ENCODE measurements at regions not wholly inside any gene's neighbourhood (a gene's known extent, or its start where the extent isn't known, plus 50 kb on each side); places are given as distances from the start of the nearest gene placed in this dataset.

GRCh38 chr1:104488296-104489015, 738.8 kb downstream of the AMY1C start:
- H3K9me2 ChIP-seq (ENCODE audit: insufficient read depth): 0 out of 2 replicates have a peak, but pooled peaks cover 8% of the 10 kb centered on the region
- no peaks in the 10 kb centered on the region for H3K36me3 ChIP-seq (ENCODE audit: low read depth)
- intact Hi-C loops (cut with micrococcal nuclease; ENCODE audit: unreplicated experiment): no loop called here
- no peaks in the 10 kb centered on the region for H4K20me1 ChIP-seq (ENCODE audit: insufficient read depth)
- no peak for DNase-seq
- no peaks in the 10 kb centered on the region for H3K27me3 ChIP-seq (ENCODE audit: insufficient read depth, low read depth)
- no peak overlapping the region for H3K4me2 ChIP-seq
- no peak overlapping the region for H3K27ac ChIP-seq
- no peaks in the 10 kb centered on the region for H3K4me1 ChIP-seq (replicated peaks; ENCODE audit: insufficient read depth)
- TF ChIP-seq, protein P1, sequence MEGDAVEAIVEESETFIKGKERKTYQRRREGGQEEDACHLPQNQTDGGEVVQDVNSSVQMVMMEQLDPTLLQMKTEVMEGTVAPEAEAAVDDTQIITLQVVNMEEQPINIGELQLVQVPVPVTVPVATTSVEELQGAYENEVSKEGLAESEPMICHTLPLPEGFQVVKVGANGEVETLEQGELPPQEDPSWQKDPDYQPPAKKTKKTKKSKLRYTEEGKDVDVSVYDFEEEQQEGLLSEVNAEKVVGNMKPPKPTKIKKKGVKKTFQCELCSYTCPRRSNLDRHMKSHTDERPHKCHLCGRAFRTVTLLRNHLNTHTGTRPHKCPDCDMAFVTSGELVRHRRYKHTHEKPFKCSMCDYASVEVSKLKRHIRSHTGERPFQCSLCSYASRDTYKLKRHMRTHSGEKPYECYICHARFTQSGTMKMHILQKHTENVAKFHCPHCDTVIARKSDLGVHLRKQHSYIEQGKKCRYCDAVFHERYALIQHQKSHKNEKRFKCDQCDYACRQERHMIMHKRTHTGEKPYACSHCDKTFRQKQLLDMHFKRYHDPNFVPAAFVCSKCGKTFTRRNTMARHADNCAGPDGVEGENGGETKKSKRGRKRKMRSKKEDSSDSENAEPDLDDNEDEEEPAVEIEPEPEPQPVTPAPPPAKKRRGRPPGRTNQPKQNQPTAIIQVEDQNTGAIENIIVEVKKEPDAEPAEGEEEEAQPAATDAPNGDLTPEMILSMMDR (conservative IDR thresholded peaks at IDR 0.05): no peak
- no peak for TF ChIP-seq EZH2 (IDR thresholded peaks at IDR 0.05; ENCODE audit: low read depth)
- H3K79me2 ChIP-seq (ENCODE audit: low read depth): no peaks in the 10 kb centered on the region
- H3K9me3 ChIP-seq (ENCODE audit: insufficient read depth, low read depth): no peaks in the 10 kb centered on the region
- BruUV-seq (replicated peaks): no TSS peak
- H3F3A ChIP-seq (ENCODE audit: insufficient read depth, low read depth): no peaks in the 10 kb centered on the region
- POLR2A ChIA-PET (ENCODE audit: unreplicated experiment): no interaction called here
- H3K4me3 ChIP-seq: no peak overlapping the region
- CTCF ChIA-PET: no interaction called here
- H2AFZ ChIP-seq: no peak overlapping the region

DNA sequence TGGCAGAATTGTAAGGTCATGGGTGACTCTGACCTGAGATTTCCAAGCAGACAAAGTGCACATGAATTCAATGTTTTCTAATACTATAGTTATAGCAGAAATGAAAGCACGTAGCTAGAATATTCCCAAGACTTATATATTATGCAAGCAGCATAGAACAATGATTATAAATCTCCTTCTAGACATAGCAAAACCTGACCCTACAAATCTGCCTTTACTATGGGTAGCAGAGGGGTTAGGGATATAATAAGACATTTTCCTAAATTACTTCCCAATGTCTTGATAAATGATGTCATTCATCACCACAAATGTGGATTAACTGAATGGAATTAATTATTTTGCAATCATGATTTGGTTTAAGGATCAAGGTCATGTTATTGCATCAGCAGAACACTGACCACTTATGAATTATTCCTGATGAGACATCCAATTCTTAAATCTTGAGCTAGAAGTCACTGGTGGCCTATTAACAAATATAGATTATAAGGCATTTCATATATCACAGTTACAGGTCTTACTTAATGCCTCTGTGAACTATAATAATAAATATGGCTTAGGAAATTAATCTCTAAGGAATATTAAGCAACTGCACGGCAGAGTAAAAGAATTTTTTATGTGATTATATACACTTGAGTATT, 776.6 kb downstream of the AMY1C start:
- Histone ChIP-seq H3F3A (ENCODE audit: insufficient read depth, low read depth) (no peaks in the 10 kb centered on the region), H3K4me2 (no peak overlapping the region), H3K36me3 (ENCODE audit: low read depth) (no peaks in the 10 kb centered on the region), H3K27ac (no peak overlapping the region), H3K79me2 (ENCODE audit: low read depth) (no peaks in the 10 kb centered on the region), H2AFZ (no peak overlapping the region), H3K4me1 (replicated peaks; ENCODE audit: insufficient read depth) (no peaks in the 10 kb centered on the region), H3K9me2 (ENCODE audit: insufficient read depth) (no peaks in the 10 kb centered on the region), H4K20me1 (ENCODE audit: insufficient read depth) (no peaks in the 10 kb centered on the region), H3K27me3 (ENCODE audit: insufficient read depth, low read depth) (no peaks in the 10 kb centered on the region), H3K4me3 (no peak overlapping the region), H3K9me3 (ENCODE audit: insufficient read depth, low read depth) (no peaks in the 10 kb centered on the region)
- no TSS peak for BruUV-seq (replicated peaks)
- DNase-seq: no peak
- TF ChIP-seq EZH2 (IDR thresholded peaks at IDR 0.05; ENCODE audit: low read depth): no peak
- TF ChIP-seq, protein P1 (conservative IDR thresholded peaks at IDR 0.05): no peak
- POLR2A ChIA-PET (ENCODE audit: unreplicated experiment): no interaction called here
- CTCF ChIA-PET: no interaction called here
- intact Hi-C loops (cut with micrococcal nuclease; ENCODE audit: unreplicated experiment): no loop called here

DNA sequence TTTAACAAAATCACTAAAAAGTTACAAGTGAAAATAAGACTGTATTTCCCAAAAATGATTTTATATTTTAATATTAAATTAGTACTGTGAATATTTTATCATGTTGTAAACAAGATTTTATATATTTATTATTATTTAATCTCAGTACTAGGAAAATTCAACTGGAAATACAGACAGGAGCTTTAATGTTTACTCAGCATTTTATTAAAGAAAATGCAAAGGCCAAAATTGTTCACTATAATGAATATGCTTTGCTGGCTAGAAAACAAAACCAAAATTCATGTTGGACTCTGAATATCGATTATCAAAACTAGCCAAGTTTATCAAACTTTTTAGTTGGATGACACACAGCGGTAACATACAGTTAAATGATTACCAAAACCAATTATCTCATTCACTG, 782.3 kb downstream of the AMY1C start:
- BruUV-seq (replicated peaks): no TSS peak
- Histone ChIP-seq H3K27ac (no peak overlapping the region), H3F3A (ENCODE audit: insufficient read depth, low read depth) (no peaks in the 10 kb centered on the region), H2AFZ (no peak overlapping the region), H3K9me2 (ENCODE audit: insufficient read depth) (no peaks in the 10 kb centered on the region), H3K27me3 (ENCODE audit: insufficient read depth, low read depth) (no peaks in the 10 kb centered on the region), H3K4me2 (no peak overlapping the region), H3K79me2 (ENCODE audit: low read depth) (no peaks in the 10 kb centered on the region), H3K36me3 (ENCODE audit: low read depth) (no peaks in the 10 kb centered on the region), H3K4me1 (replicated peaks; ENCODE audit: insufficient read depth) (no peaks in the 10 kb centered on the region), H4K20me1 (ENCODE audit: insufficient read depth) (no peaks in the 10 kb centered on the region), H3K4me3 (no peak overlapping the region), H3K9me3 (ENCODE audit: insufficient read depth, low read depth) (no peaks in the 10 kb centered on the region)
- POLR2A ChIA-PET (ENCODE audit: unreplicated experiment): no interaction called here
- no peak for TF ChIP-seq EZH2 (IDR thresholded peaks at IDR 0.05; ENCODE audit: low read depth)
- TF ChIP-seq, protein P1 (conservative IDR thresholded peaks at IDR 0.05): no peak
- DNase-seq: no peak
- intact Hi-C loops (cut with micrococcal nuclease; ENCODE audit: unreplicated experiment): no loop called here
- CTCF ChIA-PET: no interaction called here

All from PC-9 (cell line).